Astrocyte (in vitro differentiated cells and primary cell): ENCODE measurements at regions not wholly inside any gene's neighbourhood (a gene's known extent, or its start where the extent isn't known, plus 50 kb on each side); places are given as distances from the start of the nearest gene placed in this dataset.

Experiments
- DNase-seq: peaks from one replicate; pipeline ENCODE4 v3.0.0-alpha.2; 2010; ENCODE audit warnings: low read depth
- FAIRE-seq: peaks from 2 replicates; lab custom pipeline; 2011; peaks lifted over from hg19 to GRCh38; lab: Jason Lieb, UNC
- H2AFZ ChIP-seq: 2 replicates; pipeline ENCODE4 v1.6.0; 2012; ENCODE audit warnings: low read depth, low read length, inconsistent platforms
- H3K27ac ChIP-seq: 2 replicates; pipeline ENCODE4 v1.5.1; 2011; ENCODE audit warnings: low read depth, low read length, inconsistent platforms
- H3K27me3 ChIP-seq: 2 replicates; pipeline ENCODE4 v1.6.0; 2011; ENCODE audit warnings: low read length, inconsistent platforms; ENCODE audit not compliant: insufficient read depth
- H3K36me3 ChIP-seq: 2 replicates; pipeline ENCODE4 v1.5.1; 2011; ENCODE audit warnings: low read length, inconsistent platforms; ENCODE audit not compliant: insufficient read depth
- H3K4me1 ChIP-seq: 2 replicates; pipeline ENCODE4 v1.5.1; 2011; ENCODE audit warnings: low read length, inconsistent platforms; ENCODE audit not compliant: insufficient read depth
- H3K4me2 ChIP-seq: 2 replicates; pipeline ENCODE4 v1.6.0; 2012; ENCODE audit warnings: low read length, inconsistent platforms
- H3K4me3 ChIP-seq: 2 replicates; pipeline ENCODE4 v1.5.1; 2011; ENCODE audit warnings: low read depth, mild to moderate bottlenecking, low read length, inconsistent platforms; ENCODE audit not compliant: insufficient read depth
- H3K79me2 ChIP-seq: 2 replicates; pipeline ENCODE4 v1.6.0; 2012; ENCODE audit warnings: mild to moderate bottlenecking, low read length, inconsistent platforms; ENCODE audit not compliant: insufficient read depth
- H3K9ac ChIP-seq: 2 replicates; pipeline ENCODE4 v1.6.0; 2012; ENCODE audit warnings: mild to moderate bottlenecking, low read length, inconsistent platforms
- H3K9me3 ChIP-seq: 2 replicates; pipeline ENCODE4 v1.5.1; 2012; ENCODE audit warnings: low read depth, mild to moderate bottlenecking, low read length, inconsistent platforms; ENCODE audit not compliant: insufficient read depth
- H4K20me1 ChIP-seq: 2 replicates; pipeline ENCODE4 v1.6.0; 2012; ENCODE audit warnings: low read length, inconsistent platforms; ENCODE audit not compliant: insufficient read depth
- H3K27ac Mint-ChIP-seq: one replicate; pipeline ENCODE4 v1.8.0; 2021; ENCODE audit warnings: mild to moderate bottlenecking, mixed read lengths; ENCODE audit not compliant: unreplicated experiment
- H3K27me3 Mint-ChIP-seq: one replicate; pipeline ENCODE4 v1.8.0; 2021; ENCODE audit warnings: low read depth, mixed read lengths; ENCODE audit not compliant: unreplicated experiment
- H3K36me3 Mint-ChIP-seq: one replicate; pipeline ENCODE4 v1.8.0; 2021; ENCODE audit warnings: low read depth, mixed read lengths; ENCODE audit not compliant: unreplicated experiment
- H3K4me1 Mint-ChIP-seq: one replicate; pipeline ENCODE4 v1.8.0; 2021; ENCODE audit warnings: low read depth, mixed read lengths; ENCODE audit not compliant: unreplicated experiment
- H3K4me3 Mint-ChIP-seq: one replicate; pipeline ENCODE4 v1.8.0; 2021; ENCODE audit warnings: mild to moderate bottlenecking, moderate library complexity, mixed read lengths; ENCODE audit not compliant: unreplicated experiment
- H3K9me3 Mint-ChIP-seq: one replicate; pipeline ENCODE4 v1.8.0; 2021; ENCODE audit warnings: mild to moderate bottlenecking, mixed read lengths; ENCODE audit not compliant: unreplicated experiment
- EZH2 ChIP-seq: IDR thresholded peaks from 2 replicates; pipeline ENCODE4 v1.6.1; 2012; ENCODE audit warnings: mild to moderate bottlenecking, low read length, inconsistent platforms; ENCODE audit not compliant: insufficient read depth
- TF ChIP-seq, protein P1 (sequence below): IDR thresholded peaks from 2 replicates; pipeline ENCODE4 v1.5.1; 2011; ENCODE audit warnings: low read depth, mild to moderate bottlenecking, inconsistent platforms, low read length, moderate library complexity; ENCODE audit not compliant: insufficient read depth

DNA sequence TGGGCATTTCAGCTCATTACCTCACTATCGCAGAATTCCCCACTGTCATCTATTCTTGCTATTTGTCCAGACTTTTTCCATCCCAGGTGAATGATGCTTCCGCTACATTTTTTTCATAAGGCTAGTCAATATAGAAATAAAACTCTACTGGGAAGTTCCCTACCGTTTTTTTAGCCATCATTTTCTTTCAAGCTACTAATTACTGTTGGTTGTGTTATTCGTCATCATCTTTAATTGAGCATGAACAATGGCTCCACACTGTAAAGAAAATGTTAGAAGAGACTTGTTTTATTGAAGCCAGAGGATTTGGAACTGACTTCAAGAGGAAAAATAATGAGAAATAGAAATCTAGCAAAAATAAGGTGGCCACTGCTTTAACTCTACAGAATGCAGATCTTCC, 265.0 kb downstream of the ZNF608 start:
- Histone ChIP-seq H3K4me1 (no peaks in the 10 kb centered on the region), H3K4me2 (no peak overlapping the region), H3K79me2 (no peaks in the 10 kb centered on the region), H3K9me3 (no peaks in the 10 kb centered on the region), H3K27ac (no peak overlapping the region), H3K27me3 (no peaks in the 10 kb centered on the region), H2AFZ (no peak overlapping the region), H3K9ac (no peak overlapping the region), H4K20me1 (no peaks in the 10 kb centered on the region), H3K36me3 (no peaks in the 10 kb centered on the region), H3K4me3 (no peak overlapping the region)
- DNase-seq (no peak), FAIRE-seq (no peak)
- Mint-ChIP-seq H3K9me3 (no peaks in the 10 kb centered on the region), H3K4me3 (no peak overlapping the region), H3K27ac (no peak overlapping the region), H3K4me1 (no peaks in the 10 kb centered on the region), H3K27me3 (no peaks in the 10 kb centered on the region), H3K36me3 (no peaks in the 10 kb centered on the region)
- no peak for TF ChIP-seq EZH2
- TF ChIP-seq, protein P1, sequence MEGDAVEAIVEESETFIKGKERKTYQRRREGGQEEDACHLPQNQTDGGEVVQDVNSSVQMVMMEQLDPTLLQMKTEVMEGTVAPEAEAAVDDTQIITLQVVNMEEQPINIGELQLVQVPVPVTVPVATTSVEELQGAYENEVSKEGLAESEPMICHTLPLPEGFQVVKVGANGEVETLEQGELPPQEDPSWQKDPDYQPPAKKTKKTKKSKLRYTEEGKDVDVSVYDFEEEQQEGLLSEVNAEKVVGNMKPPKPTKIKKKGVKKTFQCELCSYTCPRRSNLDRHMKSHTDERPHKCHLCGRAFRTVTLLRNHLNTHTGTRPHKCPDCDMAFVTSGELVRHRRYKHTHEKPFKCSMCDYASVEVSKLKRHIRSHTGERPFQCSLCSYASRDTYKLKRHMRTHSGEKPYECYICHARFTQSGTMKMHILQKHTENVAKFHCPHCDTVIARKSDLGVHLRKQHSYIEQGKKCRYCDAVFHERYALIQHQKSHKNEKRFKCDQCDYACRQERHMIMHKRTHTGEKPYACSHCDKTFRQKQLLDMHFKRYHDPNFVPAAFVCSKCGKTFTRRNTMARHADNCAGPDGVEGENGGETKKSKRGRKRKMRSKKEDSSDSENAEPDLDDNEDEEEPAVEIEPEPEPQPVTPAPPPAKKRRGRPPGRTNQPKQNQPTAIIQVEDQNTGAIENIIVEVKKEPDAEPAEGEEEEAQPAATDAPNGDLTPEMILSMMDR = no peak

DNA sequence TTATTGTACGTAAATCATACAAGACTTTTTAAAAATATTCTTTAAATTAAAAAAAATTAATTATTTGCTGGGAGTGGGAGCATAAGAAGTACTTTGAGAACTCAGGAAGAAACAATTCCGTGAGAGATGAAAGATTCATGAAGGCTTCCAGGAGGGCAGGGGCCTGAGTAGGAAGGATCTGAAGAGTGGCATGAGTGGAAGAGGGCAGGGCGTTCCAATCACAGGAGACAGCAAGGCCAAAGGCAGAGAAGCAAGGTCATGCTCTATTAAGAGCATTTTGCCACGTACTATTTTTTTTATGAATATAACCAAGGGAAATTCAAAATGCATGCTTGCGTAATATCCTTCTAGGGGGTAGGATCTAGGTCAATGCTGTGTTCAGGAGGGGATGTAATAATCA, 265.5 kb downstream of the ZNF608 start:
- H3K4me2 ChIP-seq = no peak overlapping the region
- H3K36me3 ChIP-seq = no peaks in the 10 kb centered on the region
- Mint-ChIP-seq H3K27me3 (no peaks in the 10 kb centered on the region), H3K4me3 (no peak overlapping the region), H3K36me3 (no peaks in the 10 kb centered on the region), H3K27ac (no peak overlapping the region), H3K9me3 (no peaks in the 10 kb centered on the region), H3K4me1 (no peaks in the 10 kb centered on the region)
- no peak overlapping the region for H3K9ac ChIP-seq
- FAIRE-seq = no peak
- H3K27ac ChIP-seq = no peak overlapping the region
- H3K79me2 ChIP-seq = no peaks in the 10 kb centered on the region
- no peaks in the 10 kb centered on the region for H4K20me1 ChIP-seq
- no peak for TF ChIP-seq EZH2
- TF ChIP-seq, protein P1 = no peak
- no peaks in the 10 kb centered on the region for H3K27me3 ChIP-seq
- no peak overlapping the region for H3K4me3 ChIP-seq
- no peak overlapping the region for H2AFZ ChIP-seq
- DNase-seq = no peak
- no peaks in the 10 kb centered on the region for H3K9me3 ChIP-seq
- H3K4me1 ChIP-seq = no peaks in the 10 kb centered on the region

DNA sequence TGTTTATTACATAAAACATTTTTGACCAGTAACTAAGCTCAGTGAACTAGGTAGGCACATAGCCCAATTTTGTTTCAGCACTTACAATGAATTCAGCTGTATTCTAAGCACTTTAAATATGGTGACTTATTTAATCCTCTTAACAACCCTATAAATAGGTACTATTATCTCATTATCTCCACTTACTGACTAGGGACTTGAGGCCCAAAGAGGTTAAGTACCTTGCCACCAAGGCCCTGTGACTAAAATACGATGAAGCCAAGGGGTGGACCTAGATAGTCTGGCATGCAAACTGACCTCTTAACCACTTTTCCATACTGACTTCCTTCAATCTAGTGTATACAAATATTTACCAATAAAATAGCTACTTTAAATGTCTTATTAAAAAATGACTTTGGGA, 266.4 kb downstream of the ZNF608 start:
- no peaks in the 10 kb centered on the region for H3K4me1 ChIP-seq
- H3K4me2 ChIP-seq = no peak overlapping the region
- no peaks in the 10 kb centered on the region for H4K20me1 ChIP-seq
- no peak overlapping the region for H3K9ac ChIP-seq
- H3K4me3 ChIP-seq = no peak overlapping the region
- H3K36me3 Mint-ChIP-seq = no peaks in the 10 kb centered on the region
- TF ChIP-seq, protein P1 = no peak
- no peak for TF ChIP-seq EZH2
- H3K27me3 Mint-ChIP-seq = no peaks in the 10 kb centered on the region
- FAIRE-seq = no peak
- H3K79me2 ChIP-seq = no peaks in the 10 kb centered on the region
- DNase-seq = no peak
- no peak overlapping the region for H3K27ac ChIP-seq
- H3K27me3 ChIP-seq = no peaks in the 10 kb centered on the region
- H3K9me3 ChIP-seq = no peaks in the 10 kb centered on the region
- H3K9me3 Mint-ChIP-seq = no peaks in the 10 kb centered on the region
- H3K4me1 Mint-ChIP-seq = no peaks in the 10 kb centered on the region
- H2AFZ ChIP-seq = no peak overlapping the region
- H3K4me3 Mint-ChIP-seq = no peak overlapping the region
- H3K36me3 ChIP-seq = no peaks in the 10 kb centered on the region
- H3K27ac Mint-ChIP-seq = no peak overlapping the region
